OCI-LY1 (cell line): ENCODE measurements at regions not wholly inside any gene's neighbourhood (a gene's known extent, or its start where the extent isn't known, plus 50 kb on each side); places are given as distances from the start of the nearest gene placed in this dataset.

Experiments used
- CTCF ChIP-seq: fragments of 200-600 bp; sonication (generic), shearing (Covaris generic); IDR thresholded peaks from 2 replicates; pipeline ENCODE4 v1.5.1; 2017; ENCODE audit warnings: mild to moderate bottlenecking, antibody characterized with exemption, low read length, moderate library complexity, mixed read lengths
- EZH2 ChIP-seq: fragments of 200-600 bp; sonication (generic), shearing (Covaris generic); IDR thresholded peaks from 2 replicates; pipeline ENCODE4 v1.8.0; 2017; ENCODE audit warnings: borderline replicate concordance, mixed run types, mild to moderate bottlenecking, antibody characterized with exemption, low read length, moderate library complexity, mixed read lengths

GRCh38 chr15:62663547-62663946 is 379.0 kb upstream of the TPM1 start:
- no peak for TF ChIP-seq CTCF
- TF ChIP-seq EZH2 = no peak
